ENCODE measurements at regions not wholly inside any gene's neighbourhood (a gene's known extent, or its start where the extent isn't known, plus 50 kb on each side); places are given as distances from the start of the nearest gene placed in this dataset.

DNA sequence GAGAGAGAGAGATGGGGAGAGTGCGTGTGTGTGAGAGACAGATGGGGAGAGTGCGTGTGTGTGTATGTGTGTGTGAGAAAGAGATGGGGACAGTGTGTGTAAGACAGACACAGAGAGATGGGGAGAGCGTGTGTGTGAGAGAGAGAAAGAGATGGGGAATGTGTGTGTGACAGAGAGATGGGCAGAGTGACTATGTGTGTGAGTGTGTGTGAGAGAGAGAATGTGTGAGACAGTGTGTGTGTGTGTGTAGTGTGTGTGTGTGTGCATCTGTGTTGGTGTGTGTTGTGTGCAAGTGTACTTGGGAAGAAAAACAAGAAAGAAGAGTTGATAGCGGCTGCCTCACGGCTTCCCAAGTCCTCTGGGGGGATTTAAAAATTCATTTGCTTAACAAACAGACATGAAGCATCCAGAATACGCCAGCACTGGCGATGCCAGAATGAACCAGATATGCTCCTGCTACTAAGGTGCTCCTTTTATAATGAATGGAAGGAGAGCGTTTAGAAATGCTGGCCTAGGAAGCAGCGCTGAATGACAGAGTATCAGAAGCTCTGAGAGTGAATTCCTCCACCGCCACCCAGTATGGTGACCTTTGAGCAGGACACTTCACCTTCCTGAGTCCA is 186.1 kb upstream of the TSC22D2 start (continued):
- TF ChIP-seq, protein P1, sequence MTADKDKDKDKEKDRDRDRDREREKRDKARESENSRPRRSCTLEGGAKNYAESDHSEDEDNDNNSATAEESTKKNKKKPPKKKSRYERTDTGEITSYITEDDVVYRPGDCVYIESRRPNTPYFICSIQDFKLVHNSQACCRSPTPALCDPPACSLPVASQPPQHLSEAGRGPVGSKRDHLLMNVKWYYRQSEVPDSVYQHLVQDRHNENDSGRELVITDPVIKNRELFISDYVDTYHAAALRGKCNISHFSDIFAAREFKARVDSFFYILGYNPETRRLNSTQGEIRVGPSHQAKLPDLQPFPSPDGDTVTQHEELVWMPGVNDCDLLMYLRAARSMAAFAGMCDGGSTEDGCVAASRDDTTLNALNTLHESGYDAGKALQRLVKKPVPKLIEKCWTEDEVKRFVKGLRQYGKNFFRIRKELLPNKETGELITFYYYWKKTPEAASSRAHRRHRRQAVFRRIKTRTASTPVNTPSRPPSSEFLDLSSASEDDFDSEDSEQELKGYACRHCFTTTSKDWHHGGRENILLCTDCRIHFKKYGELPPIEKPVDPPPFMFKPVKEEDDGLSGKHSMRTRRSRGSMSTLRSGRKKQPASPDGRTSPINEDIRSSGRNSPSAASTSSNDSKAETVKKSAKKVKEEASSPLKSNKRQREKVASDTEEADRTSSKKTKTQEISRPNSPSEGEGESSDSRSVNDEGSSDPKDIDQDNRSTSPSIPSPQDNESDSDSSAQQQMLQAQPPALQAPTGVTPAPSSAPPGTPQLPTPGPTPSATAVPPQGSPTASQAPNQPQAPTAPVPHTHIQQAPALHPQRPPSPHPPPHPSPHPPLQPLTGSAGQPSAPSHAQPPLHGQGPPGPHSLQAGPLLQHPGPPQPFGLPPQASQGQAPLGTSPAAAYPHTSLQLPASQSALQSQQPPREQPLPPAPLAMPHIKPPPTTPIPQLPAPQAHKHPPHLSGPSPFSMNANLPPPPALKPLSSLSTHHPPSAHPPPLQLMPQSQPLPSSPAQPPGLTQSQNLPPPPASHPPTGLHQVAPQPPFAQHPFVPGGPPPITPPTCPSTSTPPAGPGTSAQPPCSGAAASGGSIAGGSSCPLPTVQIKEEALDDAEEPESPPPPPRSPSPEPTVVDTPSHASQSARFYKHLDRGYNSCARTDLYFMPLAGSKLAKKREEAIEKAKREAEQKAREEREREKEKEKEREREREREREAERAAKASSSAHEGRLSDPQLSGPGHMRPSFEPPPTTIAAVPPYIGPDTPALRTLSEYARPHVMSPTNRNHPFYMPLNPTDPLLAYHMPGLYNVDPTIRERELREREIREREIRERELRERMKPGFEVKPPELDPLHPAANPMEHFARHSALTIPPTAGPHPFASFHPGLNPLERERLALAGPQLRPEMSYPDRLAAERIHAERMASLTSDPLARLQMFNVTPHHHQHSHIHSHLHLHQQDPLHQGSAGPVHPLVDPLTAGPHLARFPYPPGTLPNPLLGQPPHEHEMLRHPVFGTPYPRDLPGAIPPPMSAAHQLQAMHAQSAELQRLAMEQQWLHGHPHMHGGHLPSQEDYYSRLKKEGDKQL (CRISPR knock-in tag; IDR thresholded peaks at IDR 0.05; ENCODE audit: borderline replicate concordance), result no peak
- TF ChIP-seq, protein P2, sequence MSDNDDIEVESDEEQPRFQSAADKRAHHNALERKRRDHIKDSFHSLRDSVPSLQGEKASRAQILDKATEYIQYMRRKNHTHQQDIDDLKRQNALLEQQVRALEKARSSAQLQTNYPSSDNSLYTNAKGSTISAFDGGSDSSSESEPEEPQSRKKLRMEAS (CRISPR knock-in tag; IDR thresholded peaks at IDR 0.05), result no peak
- TF ChIP-seq, protein P3, sequence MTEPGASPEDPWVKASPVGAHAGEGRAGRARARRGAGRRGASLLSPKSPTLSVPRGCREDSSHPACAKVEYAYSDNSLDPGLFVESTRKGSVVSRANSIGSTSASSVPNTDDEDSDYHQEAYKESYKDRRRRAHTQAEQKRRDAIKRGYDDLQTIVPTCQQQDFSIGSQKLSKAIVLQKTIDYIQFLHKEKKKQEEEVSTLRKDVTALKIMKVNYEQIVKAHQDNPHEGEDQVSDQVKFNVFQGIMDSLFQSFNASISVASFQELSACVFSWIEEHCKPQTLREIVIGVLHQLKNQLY (CRISPR knock-in tag; conservative IDR thresholded peaks at IDR 0.05), result no peak
- TF ChIP-seq NR2C2 (CRISPR knock-in tag; IDR thresholded peaks at IDR 0.05) (no peak), NR2C2 (tag; IDR thresholded peaks at IDR 0.05) (no peak), XRCC4 (IDR thresholded peaks at IDR 0.05; ENCODE audit: extremely low read depth, insufficient read depth, insufficient read length) (no peak), PHB2 (IDR thresholded peaks at IDR 0.05; ENCODE audit: low read depth) (peak; percentile 22; the same call in 1 of the 2 replicates), RBBP5 (IDR thresholded peaks at IDR 0.05; ENCODE audit: borderline replicate concordance, insufficient read depth, low read length, poor library complexity, severe bottlenecking) (no peak), EP400 (IDR thresholded peaks at IDR 0.05) (no peak), MEIS2 (IDR thresholded peaks at IDR 0.05; ENCODE audit: partially characterized antibody) (no peak), ETS2 (tag; IDR thresholded peaks at IDR 0.05; ENCODE audit: borderline replicate concordance, poor library complexity, severe bottlenecking) (no peak), SMAD1 (IDR thresholded peaks at IDR 0.05; ENCODE audit: low read depth, low read length, partially characterized antibody) (no peak), DPF2 (IDR thresholded peaks at IDR 0.05) (no peak), LARP7 (IDR thresholded peaks at IDR 0.05) (peak; percentile 46; the same call in 1 of the 2 replicates), MTA3 (IDR thresholded peaks at IDR 0.05; ENCODE audit: borderline replicate concordance) (no peak), FOXA3 (CRISPR knock-in tag; conservative IDR thresholded peaks at IDR 0.05 in 1 of 2, IDR thresholded peaks at IDR 0.05 in 1 of 2) (no peak)
- TF ChIP-seq, protein P4, sequence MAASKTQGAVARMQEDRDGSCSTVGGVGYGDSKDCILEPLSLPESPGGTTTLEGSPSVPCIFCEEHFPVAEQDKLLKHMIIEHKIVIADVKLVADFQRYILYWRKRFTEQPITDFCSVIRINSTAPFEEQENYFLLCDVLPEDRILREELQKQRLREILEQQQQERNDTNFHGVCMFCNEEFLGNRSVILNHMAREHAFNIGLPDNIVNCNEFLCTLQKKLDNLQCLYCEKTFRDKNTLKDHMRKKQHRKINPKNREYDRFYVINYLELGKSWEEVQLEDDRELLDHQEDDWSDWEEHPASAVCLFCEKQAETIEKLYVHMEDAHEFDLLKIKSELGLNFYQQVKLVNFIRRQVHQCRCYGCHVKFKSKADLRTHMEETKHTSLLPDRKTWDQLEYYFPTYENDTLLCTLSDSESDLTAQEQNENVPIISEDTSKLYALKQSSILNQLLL (CRISPR knock-in tag; IDR thresholded peaks at IDR 0.05; ENCODE audit: borderline replicate concordance), result no peak
- TF ChIP-seq, protein P5, sequence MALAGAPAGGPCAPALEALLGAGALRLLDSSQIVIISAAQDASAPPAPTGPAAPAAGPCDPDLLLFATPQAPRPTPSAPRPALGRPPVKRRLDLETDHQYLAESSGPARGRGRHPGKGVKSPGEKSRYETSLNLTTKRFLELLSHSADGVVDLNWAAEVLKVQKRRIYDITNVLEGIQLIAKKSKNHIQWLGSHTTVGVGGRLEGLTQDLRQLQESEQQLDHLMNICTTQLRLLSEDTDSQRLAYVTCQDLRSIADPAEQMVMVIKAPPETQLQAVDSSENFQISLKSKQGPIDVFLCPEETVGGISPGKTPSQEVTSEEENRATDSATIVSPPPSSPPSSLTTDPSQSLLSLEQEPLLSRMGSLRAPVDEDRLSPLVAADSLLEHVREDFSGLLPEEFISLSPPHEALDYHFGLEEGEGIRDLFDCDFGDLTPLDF (CRISPR knock-in tag; IDR thresholded peaks at IDR 0.05), result no peak
